ENCODE measurements at regions not wholly inside any gene's neighbourhood (a gene's known extent, or its start where the extent isn't known, plus 50 kb on each side); places are given as distances from the start of the nearest gene placed in this dataset.
A peak's percentile ranks its signal among the peaks of the same experiment; 100 is the strongest.
"Not testable (repeated sequence)": the region's sequence is repeated elsewhere in the genome, so short reads cannot be mapped to it uniquely, and the experiment has no call there.

DNA sequence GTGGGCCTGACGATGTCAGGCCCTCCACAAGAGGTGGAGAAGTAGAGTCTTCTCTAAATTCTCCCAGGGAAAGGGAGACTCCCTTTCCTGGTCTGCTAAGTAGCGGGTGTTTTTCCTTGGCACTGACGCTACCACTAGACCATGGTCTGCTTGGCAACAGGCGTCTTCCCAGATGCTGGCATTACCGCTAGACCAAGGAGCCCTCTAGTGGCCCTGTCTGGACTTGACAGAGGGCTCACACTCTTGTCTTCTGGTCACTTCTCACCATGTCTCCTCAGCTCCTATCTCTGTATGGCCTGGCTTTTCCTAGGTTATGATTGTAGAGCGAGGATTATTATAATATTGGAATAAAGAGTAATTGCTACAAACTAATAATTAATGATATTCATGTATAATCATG lies 51.1 kb upstream of the RASSF6 start:
- not testable (repeated sequence) for DNase-seq

DNA sequence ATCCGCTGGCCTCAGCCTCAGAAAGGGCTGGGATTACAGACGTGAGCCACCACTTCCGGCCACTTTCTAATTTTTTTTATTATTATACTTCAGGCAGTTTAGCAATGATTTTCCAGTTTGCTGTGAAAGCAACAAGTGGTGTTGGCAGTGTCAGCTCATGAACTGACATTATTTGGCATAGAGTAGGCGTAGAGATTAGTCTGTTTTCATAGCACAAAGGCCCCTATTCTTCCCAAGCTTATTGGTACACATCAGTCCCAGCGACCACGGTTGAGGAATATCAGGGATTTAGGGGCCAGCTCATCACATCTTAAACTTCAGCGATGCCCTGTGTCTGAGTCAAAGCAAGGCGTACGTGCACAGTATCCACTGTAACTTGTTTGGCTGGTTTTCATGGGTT lies 53.0 kb upstream of the RASSF6 start:
- no peak for DNase-seq

DNA sequence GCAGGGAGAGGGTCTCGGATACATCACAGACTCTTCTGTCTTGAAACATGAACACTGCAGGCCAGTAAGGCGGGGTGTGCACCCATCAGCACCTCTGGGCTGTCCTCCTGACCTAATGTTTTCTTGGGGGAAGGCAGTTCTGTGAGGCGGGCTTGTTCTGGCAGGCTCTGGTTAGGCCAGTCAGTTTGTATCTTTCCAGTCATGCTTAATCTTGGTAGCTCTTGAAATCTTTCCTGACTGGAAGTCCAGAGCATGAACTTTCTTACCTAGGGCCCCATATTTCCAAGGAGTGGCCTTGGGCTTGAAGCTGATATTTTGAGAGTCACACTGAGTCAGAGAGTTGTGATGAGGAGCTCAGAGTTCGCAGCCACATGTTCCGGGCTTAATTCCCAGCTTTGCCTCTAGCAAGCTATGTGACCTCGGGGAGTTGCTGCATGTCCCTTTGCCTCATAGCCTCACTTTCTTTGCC lies 54.2 kb upstream of the RASSF6 start:
- DNase-seq: no peak

DNA sequence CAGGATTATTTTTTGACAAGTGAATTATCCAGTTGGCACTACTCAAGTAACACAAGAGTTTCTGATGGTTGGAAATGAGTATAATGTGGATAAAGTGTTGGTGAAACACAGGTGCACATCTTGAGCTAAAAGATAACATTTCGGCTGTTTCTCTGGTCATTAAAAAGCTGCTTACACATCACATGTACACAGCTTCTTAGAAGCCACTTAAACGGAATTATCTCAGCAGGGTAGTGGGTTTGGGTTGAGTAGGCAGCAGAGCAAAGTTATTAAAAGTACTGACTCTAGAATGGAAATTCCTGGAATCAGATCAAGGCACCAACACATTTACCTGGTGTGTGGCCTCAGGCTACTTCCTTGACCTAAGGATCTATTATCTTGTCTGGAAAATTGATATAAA lies 55.4 kb upstream of the RASSF6 start:
- DNase-seq: peak; percentile 24

DNA sequence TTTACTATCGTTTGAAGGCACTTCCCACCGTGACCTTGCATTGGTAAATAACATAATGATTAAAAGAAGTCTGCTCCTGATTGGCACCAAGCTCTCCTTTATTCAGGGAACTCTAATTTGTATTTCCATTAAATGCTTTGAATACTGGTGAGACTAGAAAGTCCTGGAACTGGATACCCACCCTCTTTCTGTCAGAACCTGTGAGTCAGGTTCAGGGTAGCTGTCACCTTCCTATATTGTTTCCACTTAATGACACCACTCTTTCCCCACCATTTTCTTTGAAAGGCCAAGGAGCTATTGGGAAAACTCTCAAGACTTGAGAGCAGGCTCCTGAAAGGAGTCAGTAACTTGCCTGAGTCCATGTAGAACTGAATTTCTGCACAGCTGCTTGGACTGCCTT lies 55.9 kb upstream of the RASSF6 start:
- peak; percentile 7 for DNase-seq

DNA sequence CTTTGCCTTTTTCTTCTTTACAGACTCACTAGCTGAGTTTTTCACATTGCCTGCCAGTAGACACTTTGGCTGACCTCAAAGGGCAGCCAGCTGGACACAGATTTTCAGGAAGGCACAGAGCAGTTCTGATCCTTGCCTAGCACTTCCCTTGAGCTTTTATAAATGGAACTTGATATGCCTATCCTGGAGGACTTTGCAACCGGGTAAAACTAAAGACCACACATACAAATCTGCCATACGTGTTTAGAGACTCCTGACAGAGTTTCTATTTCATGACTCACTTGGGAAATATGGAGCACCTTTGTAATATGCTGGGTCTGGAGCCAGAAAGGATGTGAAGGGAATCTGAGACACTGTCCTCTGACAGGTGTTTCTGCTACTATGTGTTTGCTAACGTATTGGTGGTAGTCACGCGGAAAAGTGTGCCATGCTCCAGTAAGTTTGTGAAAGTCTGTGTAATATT lies 56.7 kb upstream of the RASSF6 start:
- DNase-seq: peak; percentile 79

DNA sequence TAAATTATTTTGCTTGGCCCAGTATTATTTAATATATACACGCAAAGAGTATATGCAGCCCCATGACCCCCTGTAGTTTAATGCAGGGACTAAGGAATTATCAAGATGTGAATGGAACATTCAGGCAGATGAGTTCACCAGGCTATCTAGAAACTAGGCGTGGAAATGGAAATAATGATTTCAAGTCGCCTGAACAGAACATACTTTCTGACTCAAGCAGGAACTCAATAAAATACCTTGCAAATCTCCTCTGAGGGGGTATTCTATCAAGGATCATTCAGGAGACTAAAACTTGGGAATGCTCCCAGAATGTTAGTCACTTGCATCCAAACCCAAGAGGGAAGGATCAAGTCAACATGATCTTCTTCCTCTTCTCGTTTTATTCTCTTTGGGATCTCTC lies 59.6 kb upstream of the RASSF6 start:
- no peak for DNase-seq

DNA sequence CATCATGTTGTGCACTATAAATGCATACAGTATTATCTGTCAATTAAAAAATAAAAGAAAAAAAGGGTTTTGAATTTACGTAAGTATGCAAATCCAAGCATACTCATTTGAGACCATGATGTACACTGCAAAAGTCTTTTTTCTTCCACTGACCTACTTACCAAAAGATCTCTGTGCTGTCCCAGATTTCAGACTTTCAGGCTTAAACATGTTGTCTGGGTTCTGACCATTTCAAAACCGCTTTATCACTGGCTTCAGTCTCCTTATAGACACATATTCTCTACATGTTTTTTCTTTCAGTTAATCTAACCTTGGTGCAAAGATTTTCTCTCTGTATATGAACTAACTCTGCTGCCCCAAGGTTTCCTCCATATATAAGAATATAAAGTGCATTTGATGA lies 58.6 kb upstream of the CXCL8 start:
- DNase-seq: no peak

DNA sequence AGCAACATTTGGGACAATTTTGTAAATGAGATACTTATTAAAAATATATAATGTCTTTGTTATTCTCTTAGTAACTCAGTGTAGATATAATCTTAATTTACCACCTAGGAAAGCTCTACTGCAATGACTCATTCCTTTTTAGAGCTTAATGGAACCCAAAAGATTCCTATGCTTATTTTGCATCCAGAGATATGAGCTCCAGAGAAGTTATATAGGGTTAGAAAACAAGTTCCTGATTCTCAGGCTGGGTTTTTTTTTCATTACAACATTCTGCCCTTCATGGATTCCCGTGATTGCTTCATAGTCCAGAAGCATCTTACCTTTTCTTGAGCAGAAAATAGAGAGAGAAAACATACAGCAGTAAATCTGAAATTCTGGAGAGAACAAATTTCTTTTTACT lies 57.9 kb upstream of the CXCL8 start:
- no peak for DNase-seq

DNA sequence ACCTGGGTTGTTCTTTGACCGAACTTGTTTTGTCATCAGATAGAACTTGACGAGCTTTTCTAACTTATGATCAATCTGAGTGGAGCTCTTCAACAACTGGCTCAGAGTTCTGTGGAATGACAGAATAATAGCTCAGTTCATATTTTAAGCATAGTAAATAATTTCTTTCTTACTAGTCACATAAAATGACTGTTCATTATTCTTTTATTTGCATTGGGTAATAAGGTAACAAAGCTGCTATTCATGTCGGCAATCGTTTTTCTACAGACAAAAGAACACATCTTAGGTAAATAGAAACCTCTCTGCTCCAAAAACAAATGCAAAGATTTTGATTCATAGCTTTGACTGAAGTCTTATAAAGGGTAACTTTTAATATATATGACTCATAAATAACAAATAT lies 57.3 kb upstream of the CXCL8 start:
- no peak for DNase-seq

DNA sequence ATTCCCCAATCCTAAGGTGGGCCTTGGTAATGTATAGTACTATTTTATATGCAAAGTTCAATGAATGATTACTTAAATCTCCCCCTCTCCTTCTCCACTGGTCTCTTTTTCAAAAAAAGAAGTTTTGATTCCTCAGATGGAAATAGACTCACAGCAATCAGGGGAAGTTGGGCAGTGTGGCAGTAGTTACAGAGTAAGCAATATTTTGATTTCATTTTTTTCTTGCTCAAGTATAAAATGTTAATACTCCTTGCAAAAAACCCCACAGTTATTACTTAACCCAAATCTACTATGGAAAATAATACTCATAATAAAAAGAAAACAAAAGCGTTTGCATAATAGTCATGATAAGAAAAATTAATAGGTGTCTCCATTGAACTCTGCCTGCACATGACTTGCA lies 56.9 kb upstream of the CXCL8 start:
- no peak for DNase-seq

DNA sequence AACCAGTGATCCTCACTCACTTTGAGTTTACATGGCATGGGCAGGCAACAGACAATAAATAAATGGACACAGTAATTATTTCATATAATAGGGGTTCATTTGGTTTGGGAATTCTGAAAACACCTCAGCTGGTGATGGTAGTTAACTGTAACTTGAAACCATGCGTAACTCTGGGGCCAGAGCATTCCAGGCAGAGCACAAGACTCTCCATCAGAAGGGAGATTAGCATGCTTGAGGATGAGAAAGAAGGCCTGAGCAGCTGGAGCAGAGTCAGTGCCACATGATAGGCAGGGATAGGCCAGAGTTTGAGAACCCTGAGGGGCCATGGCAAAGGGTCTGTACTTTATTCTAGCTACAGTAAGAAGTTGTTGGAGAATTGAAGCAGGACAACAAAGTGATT lies 56.3 kb upstream of the CXCL8 start:
- no peak for DNase-seq

DNA sequence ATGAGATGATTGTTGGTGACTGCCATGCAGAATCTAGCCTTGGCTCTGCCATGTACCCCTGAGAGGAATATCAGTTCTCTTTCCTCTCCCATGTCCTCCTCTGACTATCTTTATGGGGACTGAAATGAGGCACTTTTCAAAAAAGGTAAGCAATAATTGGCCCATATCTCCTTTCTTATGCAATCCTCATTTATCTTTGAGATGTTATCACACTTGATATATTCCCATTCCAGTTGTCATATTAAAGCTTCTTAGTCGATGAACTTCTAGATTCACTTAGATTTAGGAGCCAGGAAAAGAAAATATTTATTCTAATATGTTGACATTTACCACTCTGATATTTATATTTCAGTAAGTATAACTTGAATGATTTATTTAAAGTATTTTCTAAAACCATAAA lies 55.3 kb upstream of the CXCL8 start:
- DNase-seq: no peak

DNA sequence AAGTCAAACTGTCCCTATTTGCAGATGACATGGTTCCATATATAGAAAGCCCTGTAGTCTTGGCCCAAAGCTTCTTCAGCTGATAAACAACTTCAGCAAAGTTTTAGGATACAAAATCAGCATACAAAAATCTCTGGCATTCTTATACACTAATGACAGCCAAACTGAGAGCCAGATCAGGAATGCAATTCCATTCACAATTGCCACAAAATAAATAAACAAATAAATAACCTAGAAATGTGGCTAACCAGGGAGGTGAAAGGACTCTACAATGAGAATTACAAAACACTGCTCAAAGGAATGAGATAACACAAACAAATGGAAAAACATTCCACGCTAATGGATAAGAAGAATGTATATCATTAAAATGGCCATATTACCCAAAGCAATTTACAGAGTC lies 52.9 kb upstream of the CXCL8 start:
- DNase-seq: no peak

DNA sequence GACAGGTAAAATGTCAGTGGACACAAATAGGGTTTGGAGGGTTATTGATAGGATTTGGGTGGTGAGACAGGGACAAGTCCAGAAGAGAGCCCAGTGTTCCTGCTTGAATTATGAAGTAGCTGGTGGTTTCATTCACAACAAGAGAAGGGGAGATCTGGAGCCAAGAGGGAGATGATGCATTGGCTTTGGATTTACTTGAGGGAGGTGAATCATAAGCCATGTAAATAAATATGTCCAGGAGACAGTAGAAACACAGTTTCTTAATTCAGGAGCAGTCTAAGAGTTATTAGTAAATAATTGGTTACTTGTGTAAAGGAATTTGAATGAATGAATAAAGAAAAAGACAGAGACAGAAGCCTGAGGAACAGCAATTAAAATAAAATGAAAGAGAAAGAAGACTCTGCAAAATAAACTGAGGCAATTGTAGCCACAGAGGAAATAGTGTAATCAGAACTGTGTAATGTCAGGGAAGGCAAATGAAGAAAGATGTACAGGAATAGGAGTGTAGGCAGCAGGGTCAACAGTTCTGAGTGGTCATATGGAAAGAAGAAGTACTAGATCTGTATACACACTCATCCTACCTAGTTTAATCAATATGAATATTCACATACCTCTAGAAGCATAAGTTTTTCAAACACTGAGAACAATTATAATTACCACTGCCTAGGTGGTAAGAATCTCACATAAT lies 50.2 kb upstream of the CXCL8 start:
- no peak for DNase-seq
